Neural cell (in vitro differentiated cells): ENCODE measurements at regions not wholly inside any gene's neighbourhood (a gene's known extent, or its start where the extent isn't known, plus 50 kb on each side); places are given as distances from the start of the nearest gene placed in this dataset.

Experiments
- CTCF ChIP-seq: fragments of 450-650 bp; IDR thresholded peaks from 2 replicates; pipeline ENCODE4 v1.5.1; 2014; ENCODE audit warnings: antibody characterized with exemption, mild to moderate bottlenecking, moderate library complexity; ENCODE audit not compliant: poor library complexity, severe bottlenecking
- EP300 ChIP-seq: fragments of 450-650 bp; conservative IDR thresholded peaks from 2 replicates; pipeline ENCODE4 v1.6.1; 2014; ENCODE audit warnings: antibody characterized with exemption, mild to moderate bottlenecking, moderate library complexity; ENCODE audit not compliant: poor library complexity, severe bottlenecking
- EZH2 ChIP-seq: fragments of 200-600, 300-800 bp; shearing (Covaris generic), sonication (generic); IDR thresholded peaks from 2 replicates; pipeline ENCODE4 v1.6.1; 2014; ENCODE audit warnings: antibody characterized with exemption, low read length, borderline replicate concordance, mild to moderate bottlenecking; ENCODE audit not compliant: insufficient read depth, poor library complexity, severe bottlenecking
- POLR2AphosphoS5 ChIP-seq: IDR thresholded peaks from 2 replicates; pipeline ENCODE4 v1.6.1; 2012
- RAD21 ChIP-seq: fragments of 450-650 bp; conservative IDR thresholded peaks from 2 replicates; pipeline ENCODE4 v1.6.1; 2014; ENCODE audit warnings: antibody characterized with exemption, mild to moderate bottlenecking, moderate library complexity
- TAF1 ChIP-seq: IDR thresholded peaks from 2 replicates; pipeline ENCODE4 v1.6.1; 2012; ENCODE audit warnings: low read depth
- TF ChIP-seq, protein P1 (sequence below): IDR thresholded peaks from 2 replicates; pipeline ENCODE4 v1.6.1; 2012; ENCODE audit warnings: borderline replicate concordance

DNA sequence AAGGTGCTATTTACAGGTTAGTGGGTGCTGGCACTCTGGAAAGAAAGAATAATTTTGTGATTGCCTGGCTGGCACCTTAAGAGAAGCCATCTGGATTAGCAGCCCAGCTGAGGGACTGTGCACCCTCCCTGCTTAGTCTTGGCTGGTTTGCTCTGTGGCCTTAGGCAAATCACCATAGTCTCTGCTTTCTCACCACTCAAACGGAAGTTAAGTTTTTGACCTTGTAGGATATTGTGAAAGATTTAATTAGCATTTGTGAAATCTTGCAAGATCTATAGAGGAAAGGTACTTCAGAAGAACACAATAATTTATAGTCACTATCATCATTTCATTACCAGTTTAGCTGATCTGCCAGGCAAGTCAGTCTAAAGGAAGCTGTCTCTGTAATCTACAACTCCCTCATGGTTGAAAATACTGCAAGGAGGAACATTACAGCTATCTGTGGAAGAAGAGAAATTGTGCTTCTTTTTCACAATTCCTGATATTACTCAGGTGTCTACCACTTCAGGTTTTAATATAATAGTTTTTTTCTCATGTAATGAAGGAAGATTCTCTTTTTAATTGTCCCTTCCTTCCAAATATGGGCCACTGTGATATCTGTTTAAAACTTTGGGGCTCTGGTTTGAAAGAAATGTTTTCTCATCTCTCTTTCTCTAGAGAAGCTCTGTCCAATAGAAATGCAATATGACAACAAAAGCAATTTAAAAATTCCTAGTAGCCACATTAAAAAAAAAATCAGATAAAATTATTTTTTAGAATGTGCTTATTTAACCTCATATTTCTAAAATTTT, 219.6 kb downstream of the PTEN start:
- TF ChIP-seq CTCF (no peak), EZH2 (no peak), POLR2AphosphoS5 (no peak), RAD21 (no peak), TAF1 (no peak), EP300 (no peak)
- TF ChIP-seq, protein P1, sequence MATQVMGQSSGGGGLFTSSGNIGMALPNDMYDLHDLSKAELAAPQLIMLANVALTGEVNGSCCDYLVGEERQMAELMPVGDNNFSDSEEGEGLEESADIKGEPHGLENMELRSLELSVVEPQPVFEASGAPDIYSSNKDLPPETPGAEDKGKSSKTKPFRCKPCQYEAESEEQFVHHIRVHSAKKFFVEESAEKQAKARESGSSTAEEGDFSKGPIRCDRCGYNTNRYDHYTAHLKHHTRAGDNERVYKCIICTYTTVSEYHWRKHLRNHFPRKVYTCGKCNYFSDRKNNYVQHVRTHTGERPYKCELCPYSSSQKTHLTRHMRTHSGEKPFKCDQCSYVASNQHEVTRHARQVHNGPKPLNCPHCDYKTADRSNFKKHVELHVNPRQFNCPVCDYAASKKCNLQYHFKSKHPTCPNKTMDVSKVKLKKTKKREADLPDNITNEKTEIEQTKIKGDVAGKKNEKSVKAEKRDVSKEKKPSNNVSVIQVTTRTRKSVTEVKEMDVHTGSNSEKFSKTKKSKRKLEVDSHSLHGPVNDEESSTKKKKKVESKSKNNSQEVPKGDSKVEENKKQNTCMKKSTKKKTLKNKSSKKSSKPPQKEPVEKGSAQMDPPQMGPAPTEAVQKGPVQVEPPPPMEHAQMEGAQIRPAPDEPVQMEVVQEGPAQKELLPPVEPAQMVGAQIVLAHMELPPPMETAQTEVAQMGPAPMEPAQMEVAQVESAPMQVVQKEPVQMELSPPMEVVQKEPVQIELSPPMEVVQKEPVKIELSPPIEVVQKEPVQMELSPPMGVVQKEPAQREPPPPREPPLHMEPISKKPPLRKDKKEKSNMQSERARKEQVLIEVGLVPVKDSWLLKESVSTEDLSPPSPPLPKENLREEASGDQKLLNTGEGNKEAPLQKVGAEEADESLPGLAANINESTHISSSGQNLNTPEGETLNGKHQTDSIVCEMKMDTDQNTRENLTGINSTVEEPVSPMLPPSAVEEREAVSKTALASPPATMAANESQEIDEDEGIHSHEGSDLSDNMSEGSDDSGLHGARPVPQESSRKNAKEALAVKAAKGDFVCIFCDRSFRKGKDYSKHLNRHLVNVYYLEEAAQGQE: no peak
